ENCODE measurements at regions not wholly inside any gene's neighbourhood (a gene's known extent, or its start where the extent isn't known, plus 50 kb on each side); places are given as distances from the start of the nearest gene placed in this dataset.

DNA sequence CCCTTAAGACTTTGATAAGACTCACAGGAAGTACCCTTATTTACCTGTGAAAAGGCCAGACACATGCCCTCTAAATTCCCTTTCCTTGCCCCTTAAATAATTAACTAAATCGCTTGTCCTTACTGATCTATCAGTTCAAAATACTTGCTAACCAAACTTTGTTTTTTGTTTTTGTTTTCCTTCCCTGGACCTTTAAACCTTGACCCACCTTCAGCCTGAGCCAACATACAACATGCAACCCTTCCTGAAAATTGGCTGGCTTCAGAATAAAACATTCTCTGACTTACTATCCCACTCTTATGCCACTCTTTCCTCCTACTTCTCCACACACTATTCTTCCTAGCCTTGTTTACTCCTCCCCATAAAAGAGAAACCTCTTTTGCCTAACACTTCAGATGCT, 448.1 kb upstream of the TRAM1L1 start:
- H3K4me3 ChIP-seq (ENCODE audit: low read depth, low read length): no peak overlapping the region
- DNase-seq (ENCODE audit: low read depth): no peak
- TF ChIP-seq POLR2A (IDR thresholded peaks at IDR 0.05; ENCODE audit: extremely low read depth, insufficient read length) (no peak), MYC (IDR thresholded peaks at IDR 0.05; ENCODE audit: low read depth, low read length) (no peak)
- TF ChIP-seq, protein P1, sequence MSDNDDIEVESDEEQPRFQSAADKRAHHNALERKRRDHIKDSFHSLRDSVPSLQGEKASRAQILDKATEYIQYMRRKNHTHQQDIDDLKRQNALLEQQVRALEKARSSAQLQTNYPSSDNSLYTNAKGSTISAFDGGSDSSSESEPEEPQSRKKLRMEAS (IDR thresholded peaks at IDR 0.05; ENCODE audit: low read depth, low read length): no peak
- TF ChIP-seq, protein P2, sequence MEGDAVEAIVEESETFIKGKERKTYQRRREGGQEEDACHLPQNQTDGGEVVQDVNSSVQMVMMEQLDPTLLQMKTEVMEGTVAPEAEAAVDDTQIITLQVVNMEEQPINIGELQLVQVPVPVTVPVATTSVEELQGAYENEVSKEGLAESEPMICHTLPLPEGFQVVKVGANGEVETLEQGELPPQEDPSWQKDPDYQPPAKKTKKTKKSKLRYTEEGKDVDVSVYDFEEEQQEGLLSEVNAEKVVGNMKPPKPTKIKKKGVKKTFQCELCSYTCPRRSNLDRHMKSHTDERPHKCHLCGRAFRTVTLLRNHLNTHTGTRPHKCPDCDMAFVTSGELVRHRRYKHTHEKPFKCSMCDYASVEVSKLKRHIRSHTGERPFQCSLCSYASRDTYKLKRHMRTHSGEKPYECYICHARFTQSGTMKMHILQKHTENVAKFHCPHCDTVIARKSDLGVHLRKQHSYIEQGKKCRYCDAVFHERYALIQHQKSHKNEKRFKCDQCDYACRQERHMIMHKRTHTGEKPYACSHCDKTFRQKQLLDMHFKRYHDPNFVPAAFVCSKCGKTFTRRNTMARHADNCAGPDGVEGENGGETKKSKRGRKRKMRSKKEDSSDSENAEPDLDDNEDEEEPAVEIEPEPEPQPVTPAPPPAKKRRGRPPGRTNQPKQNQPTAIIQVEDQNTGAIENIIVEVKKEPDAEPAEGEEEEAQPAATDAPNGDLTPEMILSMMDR (IDR thresholded peaks at IDR 0.05; ENCODE audit: low read depth, low read length): no peak

DNA sequence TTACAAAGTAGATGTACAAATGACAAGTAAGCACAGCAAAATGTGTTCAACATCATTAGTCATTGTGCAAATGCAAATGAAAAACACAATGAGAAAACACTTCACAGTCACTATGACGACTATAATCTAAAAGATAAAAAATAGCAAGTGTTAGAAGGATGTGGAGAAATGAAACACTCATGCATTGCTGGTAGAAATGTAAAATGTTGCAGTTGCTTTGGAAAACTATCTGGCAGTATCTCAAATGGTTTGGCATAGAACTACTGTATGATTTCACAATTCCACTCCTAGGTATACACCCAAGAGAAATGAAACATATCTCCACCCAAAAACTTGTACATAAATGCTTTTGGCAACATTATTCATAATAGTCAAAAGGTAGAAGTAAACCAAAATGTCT, 459.7 kb upstream of the TRAM1L1 start:
- no peak for TF ChIP-seq POLR2A (IDR thresholded peaks at IDR 0.05; ENCODE audit: extremely low read depth, insufficient read length)
- TF ChIP-seq MYC (IDR thresholded peaks at IDR 0.05; ENCODE audit: low read depth, low read length): no peak
- TF ChIP-seq, protein P1 (IDR thresholded peaks at IDR 0.05; ENCODE audit: low read depth, low read length): no peak
- TF ChIP-seq, protein P2 (IDR thresholded peaks at IDR 0.05; ENCODE audit: low read depth, low read length): no peak
- DNase-seq (ENCODE audit: low read depth): no peak
- no peak overlapping the region for H3K4me3 ChIP-seq (ENCODE audit: low read depth, low read length)

DNA sequence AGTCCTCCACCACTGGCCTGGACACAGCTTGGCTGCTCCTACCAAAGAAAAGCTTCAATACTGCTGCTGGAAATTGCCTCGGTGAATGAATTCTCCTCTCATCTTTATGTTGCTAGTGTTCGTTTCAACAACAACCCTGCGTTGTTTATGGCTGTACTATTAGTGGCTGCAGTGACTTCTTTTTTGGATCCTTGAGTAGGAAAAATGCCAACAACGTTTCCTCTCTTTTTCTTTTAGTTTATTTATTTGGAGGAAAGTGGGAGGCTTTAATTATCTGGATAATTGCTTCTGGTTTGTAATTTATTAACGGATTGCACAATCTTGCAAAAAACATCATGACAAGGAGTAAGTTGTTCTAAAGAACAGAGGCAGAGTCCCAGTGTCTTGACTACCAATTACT, 464.1 kb upstream of the TRAM1L1 start:
- no peak for DNase-seq (ENCODE audit: low read depth)
- H3K4me3 ChIP-seq (ENCODE audit: low read depth, low read length): no peak overlapping the region
- TF ChIP-seq POLR2A (IDR thresholded peaks at IDR 0.05; ENCODE audit: extremely low read depth, insufficient read length) (no peak), MYC (IDR thresholded peaks at IDR 0.05; ENCODE audit: low read depth, low read length) (no peak)
- TF ChIP-seq, protein P2 (IDR thresholded peaks at IDR 0.05; ENCODE audit: low read depth, low read length): no peak
- TF ChIP-seq, protein P1 (IDR thresholded peaks at IDR 0.05; ENCODE audit: low read depth, low read length): no peak

DNA sequence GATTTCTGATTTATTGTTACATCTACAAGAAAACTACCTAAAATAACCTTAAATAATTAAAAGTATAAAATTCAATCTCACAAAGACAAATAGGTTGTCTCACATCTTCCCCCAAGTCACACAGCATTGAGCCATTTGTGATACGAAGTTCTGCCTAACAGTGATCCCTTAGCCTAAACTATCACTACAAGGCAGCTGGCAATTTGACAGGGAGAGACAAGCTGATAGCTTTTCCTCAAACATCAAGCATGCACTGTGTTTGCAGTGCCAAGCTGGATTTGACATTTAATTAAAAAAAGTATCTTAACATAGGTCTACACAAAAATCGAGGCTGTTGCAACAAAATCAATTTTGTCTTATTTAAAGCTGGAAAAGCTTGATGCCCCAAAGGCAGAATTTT, 464.7 kb upstream of the TRAM1L1 start:
- no peak overlapping the region for H3K4me3 ChIP-seq (ENCODE audit: low read depth, low read length)
- DNase-seq (ENCODE audit: low read depth): no peak
- TF ChIP-seq POLR2A (IDR thresholded peaks at IDR 0.05; ENCODE audit: extremely low read depth, insufficient read length): no peak
- TF ChIP-seq, protein P1 (IDR thresholded peaks at IDR 0.05; ENCODE audit: low read depth, low read length): no peak
- TF ChIP-seq, protein P2 (IDR thresholded peaks at IDR 0.05; ENCODE audit: low read depth, low read length): no peak
- no peak for TF ChIP-seq MYC (IDR thresholded peaks at IDR 0.05; ENCODE audit: low read depth, low read length)

DNA sequence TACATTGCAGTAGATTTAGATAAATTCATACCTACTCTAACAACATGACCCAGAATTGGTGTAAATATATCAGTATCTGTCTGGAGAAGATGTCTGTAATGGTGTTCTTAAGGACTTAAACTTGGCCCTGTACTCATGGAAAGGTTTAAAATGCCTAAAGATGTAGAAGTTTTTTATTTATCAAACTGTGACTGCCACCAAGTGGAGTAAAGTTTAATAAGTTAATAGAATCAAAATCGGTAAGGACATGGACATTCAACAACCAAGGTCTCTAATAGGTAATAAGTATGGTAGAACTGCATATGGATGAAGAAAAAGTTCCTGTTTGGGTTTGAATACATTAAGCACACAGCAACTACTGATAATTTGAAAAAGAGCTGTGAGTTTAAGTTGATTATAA, 474.0 kb upstream of the NDST3 start:
- TF ChIP-seq POLR2A (IDR thresholded peaks at IDR 0.05; ENCODE audit: extremely low read depth, insufficient read length) (no peak), MYC (IDR thresholded peaks at IDR 0.05; ENCODE audit: low read depth, low read length) (no peak)
- TF ChIP-seq, protein P1 (IDR thresholded peaks at IDR 0.05; ENCODE audit: low read depth, low read length): no peak
- TF ChIP-seq, protein P2 (IDR thresholded peaks at IDR 0.05; ENCODE audit: low read depth, low read length): no peak
- H3K4me3 ChIP-seq (ENCODE audit: low read depth, low read length): no peak overlapping the region
- DNase-seq (ENCODE audit: low read depth): peak; percentile 6

DNA sequence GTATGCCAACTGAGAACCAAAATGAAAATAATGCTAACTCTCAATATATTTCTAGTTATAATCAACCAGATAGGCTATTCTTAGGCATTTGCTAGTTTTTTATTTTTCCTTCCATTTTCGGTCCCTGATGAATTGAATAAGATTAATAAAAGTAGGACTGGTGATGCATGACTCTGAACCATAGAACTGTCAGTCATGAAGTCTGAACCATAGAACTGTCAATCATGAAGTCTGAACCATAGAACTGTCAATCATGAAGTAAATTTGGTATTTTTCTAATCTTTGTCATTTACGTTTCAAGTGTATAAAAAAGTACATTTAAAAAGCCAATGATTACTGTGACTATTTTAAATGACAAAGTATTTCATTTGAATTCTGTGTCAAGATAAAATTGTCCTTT, 460.2 kb upstream of the NDST3 start:
- H3K4me3 ChIP-seq (ENCODE audit: low read depth, low read length): no peak overlapping the region
- no peak for TF ChIP-seq POLR2A (IDR thresholded peaks at IDR 0.05; ENCODE audit: extremely low read depth, insufficient read length)
- TF ChIP-seq, protein P2 (IDR thresholded peaks at IDR 0.05; ENCODE audit: low read depth, low read length): no peak
- TF ChIP-seq, protein P1 (IDR thresholded peaks at IDR 0.05; ENCODE audit: low read depth, low read length): no peak
- DNase-seq (ENCODE audit: low read depth): no peak

All from NB4 (cell line).